GM12874 (cell line): ENCODE measurements at regions not wholly inside any gene's neighbourhood (a gene's known extent, or its start where the extent isn't known, plus 50 kb on each side); places are given as distances from the start of the nearest gene placed in this dataset.

Experiments
- TF ChIP-seq, protein P1 (sequence below): IDR thresholded peaks from 2 replicates; pipeline ENCODE4 v1.5.1; 2011; ENCODE audit warnings: low read depth, mild to moderate bottlenecking, control low read depth, low read length, moderate library complexity; ENCODE audit not compliant: insufficient read depth

GRCh38 chr4:164623099-164623498, 130.8 kb upstream of the SMIM31 start:
- TF ChIP-seq, protein P1, sequence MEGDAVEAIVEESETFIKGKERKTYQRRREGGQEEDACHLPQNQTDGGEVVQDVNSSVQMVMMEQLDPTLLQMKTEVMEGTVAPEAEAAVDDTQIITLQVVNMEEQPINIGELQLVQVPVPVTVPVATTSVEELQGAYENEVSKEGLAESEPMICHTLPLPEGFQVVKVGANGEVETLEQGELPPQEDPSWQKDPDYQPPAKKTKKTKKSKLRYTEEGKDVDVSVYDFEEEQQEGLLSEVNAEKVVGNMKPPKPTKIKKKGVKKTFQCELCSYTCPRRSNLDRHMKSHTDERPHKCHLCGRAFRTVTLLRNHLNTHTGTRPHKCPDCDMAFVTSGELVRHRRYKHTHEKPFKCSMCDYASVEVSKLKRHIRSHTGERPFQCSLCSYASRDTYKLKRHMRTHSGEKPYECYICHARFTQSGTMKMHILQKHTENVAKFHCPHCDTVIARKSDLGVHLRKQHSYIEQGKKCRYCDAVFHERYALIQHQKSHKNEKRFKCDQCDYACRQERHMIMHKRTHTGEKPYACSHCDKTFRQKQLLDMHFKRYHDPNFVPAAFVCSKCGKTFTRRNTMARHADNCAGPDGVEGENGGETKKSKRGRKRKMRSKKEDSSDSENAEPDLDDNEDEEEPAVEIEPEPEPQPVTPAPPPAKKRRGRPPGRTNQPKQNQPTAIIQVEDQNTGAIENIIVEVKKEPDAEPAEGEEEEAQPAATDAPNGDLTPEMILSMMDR: no peak

- TF ChIP-seq, protein P1: no peak
These were observed 114.9 kb upstream of the SMIM31 start for GRCh38 chr4:164639001-164639400.

DNA sequence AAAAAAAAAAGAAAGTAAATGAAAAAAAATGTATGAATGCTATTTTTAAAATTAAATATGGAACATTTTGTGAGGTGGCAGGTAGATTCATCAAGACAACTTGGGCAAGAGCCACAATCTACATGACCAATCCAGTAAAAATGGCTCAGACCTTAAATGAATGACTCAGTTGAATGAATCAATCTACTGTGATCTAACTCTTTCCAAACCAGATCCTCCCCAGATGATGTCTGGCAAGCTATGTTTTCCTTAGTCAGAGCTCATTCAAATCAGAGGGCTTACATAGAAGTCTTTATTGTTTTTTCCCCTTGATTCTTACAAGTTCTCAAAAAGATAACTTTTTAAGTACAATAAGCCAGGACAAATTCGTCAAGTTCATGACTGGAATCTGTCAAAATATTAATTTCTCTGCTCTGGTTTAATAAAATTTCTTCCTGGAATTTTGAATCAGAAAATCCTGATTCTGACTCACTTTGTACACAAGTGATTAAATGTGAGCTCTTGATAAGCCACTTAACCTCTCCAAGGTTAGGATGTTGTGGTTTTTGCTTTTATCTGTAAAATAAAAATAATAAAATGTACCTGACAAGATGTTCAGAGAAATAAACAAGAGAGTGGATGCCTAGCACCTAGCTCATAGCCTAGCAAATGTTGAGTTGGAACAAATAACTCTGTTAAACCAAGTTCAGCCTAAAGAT, 105.6 kb upstream of the SMIM31 start:
- TF ChIP-seq, protein P1: no peak

GRCh38 chr4:164648849-164649212, 105.1 kb upstream of the SMIM31 start:
- TF ChIP-seq, protein P1: no peak

DNA sequence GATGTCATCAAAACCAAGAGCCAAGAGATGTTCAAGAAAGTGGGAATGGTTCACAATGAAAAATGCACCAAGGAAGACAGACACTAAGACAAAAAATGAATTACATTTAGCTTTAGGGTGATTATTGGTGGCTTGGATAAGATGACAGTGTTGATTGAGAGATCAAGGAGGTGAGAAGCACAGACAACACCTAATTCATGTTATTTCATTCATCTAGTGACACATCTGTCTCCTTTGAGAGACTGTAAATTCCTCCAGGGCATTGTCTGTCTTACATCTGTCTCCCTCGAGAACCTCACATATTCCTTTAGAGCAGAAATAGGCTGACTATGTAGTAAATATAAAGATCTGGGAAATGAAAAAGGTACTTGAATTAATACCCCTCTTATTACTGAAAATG, 94.2 kb upstream of the SMIM31 start:
- TF ChIP-seq, protein P1: no peak

GRCh38 chr4:164683040-164683439, 70.9 kb upstream of the SMIM31 start:
- TF ChIP-seq, protein P1: no peak

DNA sequence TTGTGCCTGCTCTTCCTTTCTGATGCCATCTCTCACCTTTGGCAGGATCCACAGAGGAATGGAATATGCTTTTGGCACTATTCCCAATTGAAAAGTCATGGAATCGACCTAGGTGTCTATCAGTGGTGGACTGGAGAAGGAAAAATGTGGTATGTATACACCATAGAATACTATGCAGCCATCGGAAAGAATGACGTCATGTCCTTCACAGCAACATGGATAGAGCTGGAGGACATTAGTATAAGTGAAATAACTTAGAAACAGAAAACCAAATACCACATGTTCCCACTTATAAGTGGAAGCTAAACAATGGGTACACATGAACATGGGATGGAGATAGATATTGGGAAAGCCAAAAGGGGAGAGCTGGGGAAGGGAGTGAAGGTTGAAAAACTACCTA, 58.3 kb upstream of the SMIM31 start:
- TF ChIP-seq, protein P1: no peak

- TF ChIP-seq, protein P1: peak; percentile 59
These were observed 53.5 kb upstream of the SMIM31 start for GRCh38 chr4:164700471-164700870.
